Activated CD8-positive, alpha-beta memory T cell treated with anti-CD3 and anti-CD28 coated beads for 4 hours (primary cell): ENCODE measurements at regions not wholly inside any gene's neighbourhood (a gene's known extent, or its start where the extent isn't known, plus 50 kb on each side); places are given as distances from the start of the nearest gene placed in this dataset.
"Not testable (repeated sequence)": the region's sequence is repeated elsewhere in the genome, so short reads cannot be mapped to it uniquely, and the experiment has no call there.

ENCODE experiments used
- DNase-seq, 2 donors: peaks; one replicate each; pipeline ENCODE4 v3.0.0-alpha.2; 2020; ENCODE audit warnings: low read depth in 2 of 2

GRCh38 chr4:128688846-128689437, 120.6 kb upstream of the JADE1 start:
- no peak for DNase-seq

GRCh38 chr4:128688033-128688721, 121.3 kb upstream of the JADE1 start:
- no peak for DNase-seq

GRCh38 chr4:128686810-128687209, 122.7 kb upstream of the JADE1 start:
- DNase-seq: no peak

GRCh38 chr4:128686032-128686465, 123.5 kb upstream of the JADE1 start:
- DNase-seq: no peak

- DNase-seq: no peak
Measured at GRCh38 chr4:128684016-128684415, 125.5 kb upstream of the JADE1 start.

GRCh38 chr4:128682942-128683666, 126.4 kb upstream of the JADE1 start:
- no peak for DNase-seq

GRCh38 chr4:128676095-128676494, 133.4 kb upstream of the JADE1 start:
- no peak for DNase-seq

GRCh38 chr4:128675083-128675482, 134.4 kb upstream of the JADE1 start:
- no peak for DNase-seq

- not testable (repeated sequence) for DNase-seq
Measured at GRCh38 chr4:128673159-128673558, 136.3 kb upstream of the JADE1 start.

- DNase-seq: not testable (repeated sequence)
Measured at GRCh38 chr4:128672596-128672995, 136.9 kb upstream of the JADE1 start.

- DNase-seq: no peak
Measured at GRCh38 chr4:128670513-128670912, 139.0 kb upstream of the JADE1 start.

GRCh38 chr4:128668566-128668965, 140.9 kb upstream of the JADE1 start:
- DNase-seq: no peak

GRCh38 chr4:128665514-128665913, 144.0 kb upstream of the JADE1 start:
- DNase-seq: no peak

GRCh38 chr4:128663325-128663724, 146.2 kb upstream of the JADE1 start:
- no peak for DNase-seq

GRCh38 chr4:128661479-128661878, 148.0 kb upstream of the JADE1 start:
- no peak for DNase-seq

- no peak for DNase-seq
Measured at GRCh38 chr4:128660361-128661215, 148.9 kb upstream of the JADE1 start.

- no peak for DNase-seq
Measured at GRCh38 chr4:128658214-128658631, 151.3 kb upstream of the JADE1 start.

- DNase-seq: no peak
Measured at GRCh38 chr4:128657638-128658037, 151.9 kb upstream of the JADE1 start.

GRCh38 chr4:128654465-128654864, 155.0 kb upstream of the JADE1 start:
- DNase-seq: no peak

- no peak for DNase-seq
Measured at GRCh38 chr4:128653527-128654444, 155.7 kb upstream of the JADE1 start.
